ENCODE measurements at regions not wholly inside any gene's neighbourhood (a gene's known extent, or its start where the extent isn't known, plus 50 kb on each side); places are given as distances from the start of the nearest gene placed in this dataset.

DNA sequence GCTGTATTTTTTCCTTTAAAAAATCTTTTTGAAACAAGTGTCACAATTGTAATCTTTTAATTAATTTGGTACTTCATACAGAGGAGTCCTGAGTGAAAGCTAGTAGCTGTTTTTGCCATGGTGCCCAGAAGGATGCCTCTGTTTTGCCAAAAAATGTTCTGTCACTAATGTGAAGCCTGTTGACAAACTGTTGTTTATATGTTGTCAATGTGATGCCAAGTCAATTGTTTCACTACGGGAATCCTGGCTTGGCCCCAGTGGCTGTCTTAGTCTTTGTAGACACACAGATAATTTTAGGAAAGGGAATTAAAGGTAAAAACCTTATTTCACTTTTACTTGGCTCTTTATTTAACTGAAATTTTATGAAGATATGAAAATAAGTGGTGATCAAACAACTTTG is 706.4 kb upstream of the MMS22L start:
- TF ChIP-seq, protein P1, sequence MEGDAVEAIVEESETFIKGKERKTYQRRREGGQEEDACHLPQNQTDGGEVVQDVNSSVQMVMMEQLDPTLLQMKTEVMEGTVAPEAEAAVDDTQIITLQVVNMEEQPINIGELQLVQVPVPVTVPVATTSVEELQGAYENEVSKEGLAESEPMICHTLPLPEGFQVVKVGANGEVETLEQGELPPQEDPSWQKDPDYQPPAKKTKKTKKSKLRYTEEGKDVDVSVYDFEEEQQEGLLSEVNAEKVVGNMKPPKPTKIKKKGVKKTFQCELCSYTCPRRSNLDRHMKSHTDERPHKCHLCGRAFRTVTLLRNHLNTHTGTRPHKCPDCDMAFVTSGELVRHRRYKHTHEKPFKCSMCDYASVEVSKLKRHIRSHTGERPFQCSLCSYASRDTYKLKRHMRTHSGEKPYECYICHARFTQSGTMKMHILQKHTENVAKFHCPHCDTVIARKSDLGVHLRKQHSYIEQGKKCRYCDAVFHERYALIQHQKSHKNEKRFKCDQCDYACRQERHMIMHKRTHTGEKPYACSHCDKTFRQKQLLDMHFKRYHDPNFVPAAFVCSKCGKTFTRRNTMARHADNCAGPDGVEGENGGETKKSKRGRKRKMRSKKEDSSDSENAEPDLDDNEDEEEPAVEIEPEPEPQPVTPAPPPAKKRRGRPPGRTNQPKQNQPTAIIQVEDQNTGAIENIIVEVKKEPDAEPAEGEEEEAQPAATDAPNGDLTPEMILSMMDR (IDR thresholded peaks at IDR 0.05) = no peak
- TF ChIP-seq POLR2A (IDR thresholded peaks at IDR 0.05) = no peak
